Activated CD4-positive, CD25-positive, alpha-beta regulatory T cell treated with anti-CD3 and anti-CD28 coated beads, Interleukin-2, amount 50 U/mL, for 72 hours (primary cell): ENCODE measurements at regions not wholly inside any gene's neighbourhood (a gene's known extent, or its start where the extent isn't known, plus 50 kb on each side); places are given as distances from the start of the nearest gene placed in this dataset.

Source experiments
- DNase-seq: peaks from one replicate; pipeline ENCODE4 v3.0.0; 2021

DNA sequence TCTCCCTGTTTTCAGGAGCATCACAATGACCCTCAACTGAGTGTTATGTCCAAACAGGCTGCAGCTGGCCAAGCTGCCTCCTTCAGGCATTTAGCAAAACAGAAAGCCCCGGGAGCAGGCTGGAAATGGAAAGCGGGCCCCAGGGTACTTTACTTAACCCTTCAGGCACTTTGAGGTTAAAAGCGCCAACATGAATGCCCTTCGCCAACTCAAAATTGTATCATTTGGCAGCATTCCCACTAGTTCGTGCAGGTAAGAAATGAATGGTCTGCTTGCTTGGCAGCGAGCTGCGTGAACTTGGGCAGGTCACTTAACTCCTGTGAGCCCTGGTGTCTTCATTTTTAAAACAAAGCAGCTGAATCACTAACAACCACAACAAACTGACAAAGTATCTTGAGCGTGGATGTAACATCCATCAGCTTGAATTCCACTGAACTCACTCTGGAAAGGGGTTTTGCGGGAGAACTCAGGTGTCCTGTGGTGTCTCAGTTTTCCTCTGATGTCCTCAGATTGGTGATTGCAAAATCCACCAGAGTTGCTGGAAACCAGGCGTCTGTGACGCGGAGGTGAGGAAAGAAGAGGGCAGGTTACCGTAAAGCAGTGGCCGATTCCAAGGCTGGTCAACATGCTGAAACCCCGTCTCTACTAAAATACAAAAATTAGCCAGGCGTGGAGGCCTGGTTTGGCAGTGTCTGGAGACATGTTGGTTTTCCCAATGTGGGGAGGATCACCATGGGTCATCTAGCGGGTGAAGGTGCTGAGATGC, 118.8 kb upstream of the ZNF217 start:
- DNase-seq: no peak

DNA sequence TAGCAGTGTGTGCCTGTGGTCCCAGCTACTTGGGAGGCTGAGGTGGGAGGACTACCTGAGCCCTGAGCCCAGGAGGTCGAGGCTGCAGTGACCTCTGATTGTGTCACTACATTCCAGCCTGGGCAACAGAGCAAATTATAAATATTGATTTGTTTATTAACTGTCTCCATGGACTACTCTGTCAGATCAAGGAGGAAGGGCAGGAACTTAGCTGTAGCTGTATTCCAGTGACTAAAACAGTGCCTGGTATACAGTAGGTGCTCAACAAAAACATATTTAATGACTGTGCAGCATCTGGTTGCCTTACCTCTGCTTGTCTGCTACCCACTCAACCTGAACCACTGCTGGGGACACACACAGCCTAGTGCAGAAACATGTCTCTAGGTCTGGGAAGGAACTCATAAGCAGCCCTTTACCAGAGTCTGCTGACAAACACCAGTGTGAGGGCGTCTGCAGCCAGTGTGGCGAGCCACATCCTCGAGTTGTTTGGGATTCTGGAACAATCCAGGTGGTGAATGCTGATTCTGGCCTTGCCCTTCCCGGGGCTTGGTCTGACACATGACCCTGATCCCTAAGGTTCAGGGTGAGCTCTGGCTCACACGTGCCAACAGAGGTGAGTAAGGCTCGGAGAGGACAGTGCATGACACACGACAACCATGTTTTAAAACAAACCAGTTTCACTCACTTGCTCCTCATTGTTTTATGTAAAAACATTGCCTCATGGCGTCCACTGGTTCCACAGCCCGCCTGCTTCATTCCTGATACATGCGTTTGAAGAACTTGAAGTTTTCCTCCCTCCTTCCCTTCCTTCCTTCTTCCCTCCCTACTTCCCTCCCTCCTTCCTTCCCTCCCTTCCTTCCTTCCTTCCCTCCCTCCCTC, 117.9 kb upstream of the ZNF217 start:
- DNase-seq: no peak

- no peak for DNase-seq
Measured at GRCh38 chr20:53708129-53708968, 114.7 kb upstream of the ZNF217 start.

DNA sequence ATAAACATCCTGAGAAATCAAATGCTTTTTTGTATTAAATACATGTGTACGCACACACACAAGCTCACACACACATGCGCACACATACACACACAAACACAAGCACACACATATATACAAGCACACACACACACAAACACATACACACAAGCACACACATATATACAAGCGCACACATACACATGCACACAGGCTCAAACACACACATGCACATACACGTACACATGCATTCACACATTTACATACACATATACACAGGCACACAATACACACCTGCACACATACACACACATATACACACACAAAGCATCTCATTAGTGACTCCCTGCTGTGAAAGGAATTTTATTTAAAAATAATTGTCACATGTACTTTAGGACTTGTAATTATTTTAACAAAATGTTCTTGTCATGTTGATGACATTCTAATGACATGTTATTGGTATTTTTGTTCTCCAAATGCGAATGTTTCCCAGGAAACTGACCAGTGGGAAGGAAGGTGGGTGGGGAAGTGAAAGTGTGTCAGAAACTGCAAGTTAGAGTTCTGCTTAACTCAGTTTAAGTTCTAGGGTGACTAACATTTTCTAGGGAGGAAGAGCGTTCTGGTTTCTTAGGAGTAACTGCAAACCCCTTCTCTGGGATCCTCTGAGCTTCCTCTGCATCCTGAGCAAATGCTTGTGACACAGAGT, 113.9 kb upstream of the ZNF217 start:
- DNase-seq: no peak

GRCh38 chr20:53706466-53707370, 113.1 kb upstream of the ZNF217 start:
- no peak for DNase-seq

- no peak for DNase-seq
Measured at GRCh38 chr20:53706008-53706465, 112.4 kb upstream of the ZNF217 start.

DNA sequence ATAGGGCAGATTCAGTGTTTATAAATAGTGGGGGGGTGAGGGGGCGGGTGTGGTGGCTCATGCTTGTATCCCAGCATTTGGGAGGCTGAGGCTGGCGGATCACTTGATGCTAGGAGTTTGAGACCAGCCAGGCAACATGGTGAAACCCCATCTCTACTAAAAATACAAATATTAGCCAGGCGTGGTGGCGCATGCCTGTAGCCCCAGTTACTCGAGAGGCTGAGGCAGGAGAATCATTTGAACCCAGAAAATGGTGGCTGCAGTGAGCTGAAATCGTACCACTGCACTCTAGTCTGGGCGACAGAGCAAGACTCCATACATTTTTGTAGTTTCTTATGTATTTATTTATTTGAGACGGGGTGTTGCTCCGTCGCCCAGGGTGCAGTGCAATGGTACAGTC, 109.0 kb upstream of the ZNF217 start:
- DNase-seq: no peak

DNA sequence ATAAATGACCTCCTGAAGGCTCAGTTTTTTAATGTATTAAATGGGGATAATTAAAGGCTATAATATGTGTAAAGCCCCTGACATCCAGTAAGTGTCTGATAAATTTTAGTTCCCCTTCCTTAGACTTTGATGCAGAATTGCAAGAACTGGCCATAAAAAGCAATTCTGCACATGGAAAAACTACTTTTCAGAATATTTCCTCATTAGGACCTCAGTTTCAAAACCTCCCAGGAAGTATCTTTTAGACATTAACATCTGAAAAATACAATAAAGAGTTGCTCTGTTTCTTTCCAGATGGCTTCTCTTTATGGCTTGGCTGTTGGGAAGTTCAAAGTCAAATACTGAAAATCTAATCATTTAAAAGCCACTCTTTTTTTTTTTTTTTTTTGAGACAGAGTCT, 106.3 kb upstream of the ZNF217 start:
- DNase-seq: no peak

GRCh38 chr20:53699085-53699674, 105.5 kb upstream of the ZNF217 start:
- no peak for DNase-seq

GRCh38 chr20:53698371-53698978, 104.8 kb upstream of the ZNF217 start:
- no peak for DNase-seq

DNA sequence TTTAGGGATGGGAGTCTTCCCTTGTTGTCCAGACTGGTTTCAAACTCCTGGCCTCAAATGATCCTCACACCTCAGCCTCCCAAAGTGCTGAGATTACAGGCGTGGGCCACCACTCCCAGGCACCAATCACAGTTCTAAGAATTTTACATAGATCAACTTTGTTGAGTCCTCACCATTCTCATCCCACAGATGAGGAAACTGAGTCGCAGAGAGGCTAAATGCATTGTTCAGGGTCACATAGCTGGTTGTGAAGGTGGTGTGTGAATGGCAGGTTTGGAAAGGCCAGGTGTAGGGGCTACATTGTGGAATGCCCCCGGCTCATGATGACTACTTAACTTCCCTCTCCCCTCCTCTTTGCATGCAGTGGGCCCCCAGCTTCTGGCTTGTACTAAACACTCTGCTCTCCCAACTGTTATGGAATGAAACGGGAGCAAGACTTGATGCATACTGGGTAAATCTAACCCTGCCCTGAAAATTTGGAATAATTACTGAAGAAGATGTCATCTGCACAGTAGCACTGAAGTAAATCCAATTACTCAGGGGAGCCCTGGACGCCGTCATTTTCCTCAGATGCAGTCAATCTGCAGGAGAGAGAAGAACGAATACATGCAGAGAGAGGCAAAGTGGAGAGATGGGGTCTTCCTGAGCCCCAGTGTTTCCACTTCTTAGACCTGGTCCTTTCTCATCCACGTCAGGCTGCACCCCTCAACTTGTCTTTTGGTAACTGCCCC, 102.3 kb upstream of the ZNF217 start:
- no peak for DNase-seq

DNA sequence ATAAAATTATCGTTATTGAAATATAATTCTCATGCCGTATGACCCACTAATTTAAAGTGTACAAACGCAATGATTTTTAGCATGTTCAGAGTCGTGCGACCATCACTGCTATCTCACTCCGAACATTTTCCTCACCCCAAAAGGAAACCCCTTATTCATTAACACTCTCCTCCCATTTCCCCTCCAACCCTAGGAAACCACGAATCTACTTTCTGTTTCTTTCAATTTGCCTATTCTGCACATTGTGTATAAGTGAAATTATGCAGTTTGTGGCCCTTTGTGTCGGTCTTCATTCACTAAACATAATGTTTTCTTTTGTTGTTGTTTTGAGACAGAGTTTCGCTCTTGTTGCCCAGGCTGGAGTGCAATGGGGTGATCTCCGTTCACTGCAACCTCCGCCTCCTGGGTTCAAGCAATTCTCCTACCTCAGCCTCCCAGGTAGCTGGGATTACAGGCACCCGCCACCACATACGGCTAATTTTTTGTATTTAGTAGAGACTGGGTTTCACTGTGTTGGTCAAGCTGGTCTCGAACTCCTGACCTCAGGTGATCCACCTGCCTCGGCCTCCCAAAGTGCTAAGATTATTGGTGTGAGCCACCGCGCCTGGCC, 99.7 kb upstream of the ZNF217 start:
- no peak for DNase-seq

- DNase-seq: no peak
Measured at GRCh38 chr20:53692465-53693067, 98.9 kb upstream of the ZNF217 start.

DNA sequence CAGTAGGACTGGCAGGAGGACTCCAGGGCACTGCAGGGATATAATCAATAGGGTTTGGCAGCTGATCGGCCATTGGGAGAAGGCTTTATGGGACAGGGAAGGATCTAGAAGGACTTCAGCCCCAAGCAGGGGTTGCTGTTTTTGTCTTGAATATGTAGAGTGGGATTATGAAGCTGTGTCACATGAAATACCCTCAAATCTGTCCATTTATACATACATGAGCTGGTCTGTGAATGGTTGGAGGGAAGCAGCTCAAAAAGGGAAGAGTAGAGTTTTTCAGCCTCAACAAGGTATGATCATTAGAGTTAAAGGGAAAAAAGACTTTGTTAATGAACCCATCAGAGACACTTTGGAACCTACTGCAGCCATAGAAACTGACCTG, 98.2 kb upstream of the ZNF217 start:
- no peak for DNase-seq

- DNase-seq: no peak
Measured at GRCh38 chr20:53691060-53691810, 97.6 kb upstream of the ZNF217 start.

DNA sequence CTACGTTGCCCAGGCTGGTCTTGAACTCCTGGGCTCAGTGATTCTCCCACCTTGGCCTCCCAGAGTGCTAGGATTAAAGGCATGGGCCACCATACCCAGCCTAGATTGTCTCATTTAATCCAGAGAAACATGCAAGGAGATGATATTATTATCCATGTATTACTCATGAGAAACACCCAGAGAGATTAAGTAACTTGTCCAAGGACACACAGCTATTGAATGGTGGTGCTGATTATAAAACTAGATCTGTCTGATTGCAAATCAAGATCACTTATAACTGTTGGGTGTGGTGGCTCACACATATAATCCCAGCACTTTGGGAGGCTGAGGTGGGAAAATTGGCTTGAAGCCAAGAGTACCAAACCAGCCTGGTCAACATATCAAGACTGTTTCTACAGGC, 94.4 kb upstream of the ZNF217 start:
- DNase-seq: no peak

- no peak for DNase-seq
Measured at GRCh38 chr20:53685070-53685595, 91.5 kb upstream of the ZNF217 start.

DNA sequence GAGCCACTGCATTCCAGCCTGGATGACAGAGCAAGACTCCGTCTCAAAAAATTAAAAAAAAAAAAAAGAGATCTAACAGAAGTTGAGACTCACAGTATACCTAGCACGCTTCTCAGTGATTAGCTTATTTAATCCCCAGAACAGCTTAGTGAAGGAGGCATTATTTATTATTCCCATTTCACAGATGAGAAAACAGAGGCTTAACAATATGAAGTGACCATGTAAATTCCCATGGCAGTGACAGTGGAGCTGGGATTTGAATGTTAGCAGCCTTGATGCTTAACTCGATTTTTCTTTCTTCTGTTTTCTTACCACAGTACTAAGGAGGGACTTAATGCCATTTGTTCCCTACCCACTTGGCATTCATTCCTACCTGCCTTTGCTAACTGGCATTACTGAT, 89.9 kb upstream of the ZNF217 start:
- DNase-seq: no peak
